ENCODE measurements at regions not wholly inside any gene's neighbourhood (a gene's known extent, or its start where the extent isn't known, plus 50 kb on each side); places are given as distances from the start of the nearest gene placed in this dataset.
"Not testable (repeated sequence)": the region's sequence is repeated elsewhere in the genome, so short reads cannot be mapped to it uniquely, and the experiment has no call there.

DNA sequence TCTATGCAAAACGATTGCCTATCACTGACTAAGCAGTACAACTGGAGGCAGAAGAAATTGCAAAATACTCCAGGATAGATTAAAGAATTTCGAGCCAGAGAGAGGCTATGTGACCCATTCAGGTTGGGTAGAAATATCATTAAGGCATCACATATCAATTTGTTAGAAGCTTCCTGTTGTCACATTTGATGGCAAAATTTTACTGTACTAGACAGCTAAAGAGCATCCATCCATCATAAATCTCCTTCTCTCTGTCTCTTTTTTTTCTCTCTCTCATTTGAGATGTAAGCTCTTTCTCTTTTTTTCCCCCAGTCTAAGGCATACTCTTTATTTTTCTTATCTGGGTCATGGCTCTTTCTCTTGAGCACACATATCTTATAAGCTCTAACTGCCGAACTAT lies 155.7 kb downstream of the EVA1A start:
- WGBS (ENCODE audit: extremely low coverage, insufficient coverage, low lambda C conversion rate): no CpG with 5 or more reads among the region's 3 CpGs
- H3K56ac ChIP-seq (ENCODE audit: low read length): no peak overlapping the region
- H3K9ac ChIP-seq (ENCODE audit: low read length): no peak overlapping the region
- H3K4me1 ChIP-seq (ENCODE audit: control insufficient read depth, low read depth, low read length): no peaks in the 10 kb centered on the region
- no peak overlapping the region for H3K23ac ChIP-seq (ENCODE audit: low read length)
- no peak overlapping the region for H2BK15ac ChIP-seq (replicated peaks; ENCODE audit: low read depth)
- H2BK5ac ChIP-seq (ENCODE audit: low read length): no peak overlapping the region
- no peaks in the 10 kb centered on the region for H3K79me2 ChIP-seq (ENCODE audit: control insufficient read depth, insufficient read depth, low read length)
- H2AK5ac ChIP-seq (ENCODE audit: low read length): no peak overlapping the region
- H4K8ac ChIP-seq (ENCODE audit: low read depth, low read length): no peak overlapping the region
- no peak overlapping the region for H4K5ac ChIP-seq (ENCODE audit: low read length)
- no peaks in the 10 kb centered on the region for H3K36me3 ChIP-seq (ENCODE audit: control insufficient read depth, insufficient read depth, low read length)
- H3K4me3 ChIP-seq (ENCODE audit: low read length): no peak overlapping the region
- H3K27ac ChIP-seq (ENCODE audit: low read depth, low read length): no peak overlapping the region
- H2BK120ac ChIP-seq (ENCODE audit: low read depth, low read length): no peak overlapping the region
- H3K4ac ChIP-seq (ENCODE audit: low read depth, low read length): no peak overlapping the region
- H3K79me1 ChIP-seq (ENCODE audit: low read length): no peaks in the 10 kb centered on the region
- no peak overlapping the region for H3K18ac ChIP-seq (ENCODE audit: low read length)
- H3K27me3 ChIP-seq (ENCODE audit: insufficient read depth, low read length, poor library complexity): no peaks in the 10 kb centered on the region
- no peak overlapping the region for H3K4me2 ChIP-seq (ENCODE audit: low read length)
- DNase-seq: no peak

DNA sequence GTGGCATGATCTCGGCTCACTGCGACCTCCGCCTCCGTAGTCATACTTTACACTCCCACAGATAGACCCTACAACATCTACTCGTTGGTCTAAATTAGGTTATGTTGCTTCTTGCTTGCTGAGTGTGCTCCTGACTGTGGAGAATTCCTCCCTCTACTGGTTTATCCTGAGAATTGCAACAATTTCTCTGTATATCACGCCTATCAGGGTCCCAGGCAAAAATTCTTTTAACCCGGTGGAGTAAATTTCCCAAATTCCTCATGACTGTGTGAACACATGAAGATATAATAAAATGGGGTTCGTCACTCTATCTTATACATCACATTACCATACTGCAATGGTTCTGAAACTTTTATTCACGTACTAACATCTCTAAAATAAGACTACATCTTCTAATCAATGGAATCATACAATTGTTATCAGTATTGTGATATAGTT lies 156.7 kb downstream of the EVA1A start:
- Histone ChIP-seq H3K27me3 (ENCODE audit: insufficient read depth, low read length, poor library complexity) (no peaks in the 10 kb centered on the region), H3K4me3 (ENCODE audit: low read length) (no peak overlapping the region), H2BK15ac (replicated peaks; ENCODE audit: low read depth) (no peak overlapping the region), H2AK5ac (ENCODE audit: low read length) (no peak overlapping the region), H2BK5ac (ENCODE audit: low read length) (no peak overlapping the region), H3K27ac (ENCODE audit: low read depth, low read length) (no peak overlapping the region), H4K8ac (ENCODE audit: low read depth, low read length) (no peak overlapping the region), H3K18ac (ENCODE audit: low read length) (no peak overlapping the region), H3K36me3 (ENCODE audit: control insufficient read depth, insufficient read depth, low read length) (no peaks in the 10 kb centered on the region), H3K23ac (ENCODE audit: low read length) (no peak overlapping the region), H3K4me1 (ENCODE audit: control insufficient read depth, low read depth, low read length) (no peaks in the 10 kb centered on the region), H3K4me2 (ENCODE audit: low read length) (no peak overlapping the region), H3K4ac (ENCODE audit: low read depth, low read length) (no peak overlapping the region), H2BK120ac (ENCODE audit: low read depth, low read length) (no peak overlapping the region), H3K56ac (ENCODE audit: low read length) (no peak overlapping the region), H3K79me1 (ENCODE audit: low read length) (no peaks in the 10 kb centered on the region), H3K79me2 (ENCODE audit: control insufficient read depth, insufficient read depth, low read length) (no peaks in the 10 kb centered on the region), H3K9ac (ENCODE audit: low read length) (no peak overlapping the region), H4K5ac (ENCODE audit: low read length) (no peak overlapping the region)
- no CpG with 5 or more reads among the region's 9 CpGs for WGBS (ENCODE audit: extremely low coverage, insufficient coverage, low lambda C conversion rate)
- DNase-seq: peak; percentile 83

DNA sequence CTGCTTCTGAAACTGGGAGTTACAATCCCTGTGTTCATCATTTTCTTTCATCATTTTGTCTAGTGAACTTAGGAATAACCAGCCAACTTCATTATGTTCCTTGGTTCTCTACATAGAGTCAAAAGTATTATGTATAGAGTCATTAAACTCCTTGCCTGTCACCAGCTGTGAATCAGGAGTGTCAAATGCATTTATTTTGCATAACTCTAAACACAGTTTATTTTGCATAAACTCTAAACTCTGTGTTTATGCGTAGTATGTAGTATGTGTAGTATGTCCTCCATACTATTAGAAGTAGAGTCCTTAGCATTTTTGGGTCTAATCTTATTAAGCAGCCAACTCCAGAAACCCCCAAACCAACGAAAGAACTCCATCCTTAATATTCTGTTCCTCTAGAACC lies 164.4 kb downstream of the EVA1A start:
- Histone ChIP-seq H3K18ac (ENCODE audit: low read length) (no peak overlapping the region), H3K27me3 (ENCODE audit: insufficient read depth, low read length, poor library complexity) (no peaks in the 10 kb centered on the region), H3K27ac (ENCODE audit: low read depth, low read length) (no peak overlapping the region), H3K23ac (ENCODE audit: low read length) (no peak overlapping the region), H2BK5ac (ENCODE audit: low read length) (no peak overlapping the region), H3K4ac (ENCODE audit: low read depth, low read length) (no peak overlapping the region), H3K56ac (ENCODE audit: low read length) (no peak overlapping the region), H3K4me2 (ENCODE audit: low read length) (no peak overlapping the region), H3K9ac (ENCODE audit: low read length) (no peak overlapping the region), H2BK15ac (replicated peaks; ENCODE audit: low read depth) (no peak overlapping the region), H3K79me1 (ENCODE audit: low read length) (no peaks in the 10 kb centered on the region), H2AK5ac (ENCODE audit: low read length) (no peak overlapping the region), H2BK120ac (ENCODE audit: low read depth, low read length) (no peak overlapping the region), H4K5ac (ENCODE audit: low read length) (no peak overlapping the region), H3K36me3 (ENCODE audit: control insufficient read depth, insufficient read depth, low read length) (no peaks in the 10 kb centered on the region), H3K79me2 (ENCODE audit: control insufficient read depth, insufficient read depth, low read length) (no peaks in the 10 kb centered on the region), H4K8ac (ENCODE audit: low read depth, low read length) (no peak overlapping the region), H3K4me1 (ENCODE audit: control insufficient read depth, low read depth, low read length) (no peaks in the 10 kb centered on the region), H3K4me3 (ENCODE audit: low read length) (no peak overlapping the region)
- WGBS (ENCODE audit: extremely low coverage, insufficient coverage, low lambda C conversion rate): no CpG with 5 or more reads among the region's 2 CpGs
- no peak for DNase-seq

DNA sequence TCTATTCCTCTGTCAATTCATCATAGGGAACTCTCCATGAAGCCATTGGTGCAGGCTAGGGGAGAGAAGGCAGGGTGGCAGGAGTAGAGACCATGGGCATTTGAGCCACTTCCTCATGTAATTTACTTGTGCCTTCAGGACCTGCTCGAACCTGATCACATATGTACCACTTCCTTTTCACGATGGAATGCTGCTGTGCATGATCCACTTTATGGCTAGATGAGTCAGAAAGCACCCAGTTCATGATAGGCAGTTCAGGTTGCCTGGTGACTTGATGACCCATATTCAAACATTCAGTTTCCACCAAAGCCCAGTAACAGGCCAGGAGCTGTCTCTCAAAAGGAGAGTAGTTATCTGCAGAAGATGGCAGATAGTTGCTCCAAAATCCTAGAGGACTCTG lies 166.0 kb downstream of the EVA1A start:
- not testable (repeated sequence) for H3K4me3 ChIP-seq (ENCODE audit: low read length); H3K36me3 ChIP-seq (ENCODE audit: control insufficient read depth, insufficient read depth, low read length); H3K79me1 ChIP-seq (ENCODE audit: low read length); H3K56ac ChIP-seq (ENCODE audit: low read length); H3K27ac ChIP-seq (ENCODE audit: low read depth, low read length); H3K4me2 ChIP-seq (ENCODE audit: low read length); H2BK120ac ChIP-seq (ENCODE audit: low read depth, low read length); H3K79me2 ChIP-seq (ENCODE audit: control insufficient read depth, insufficient read depth, low read length); H2BK15ac ChIP-seq (replicated peaks; ENCODE audit: low read depth); H4K8ac ChIP-seq (ENCODE audit: low read depth, low read length); H4K5ac ChIP-seq (ENCODE audit: low read length); DNase-seq; H3K18ac ChIP-seq (ENCODE audit: low read length); H2AK5ac ChIP-seq (ENCODE audit: low read length); H2BK5ac ChIP-seq (ENCODE audit: low read length); H3K4ac ChIP-seq (ENCODE audit: low read depth, low read length); H3K4me1 ChIP-seq (ENCODE audit: control insufficient read depth, low read depth, low read length); H3K9ac ChIP-seq (ENCODE audit: low read length); H3K23ac ChIP-seq (ENCODE audit: low read length); H3K27me3 ChIP-seq (ENCODE audit: insufficient read depth, low read length, poor library complexity)
- no CpG with 5 or more reads among the region's 2 CpGs for WGBS (ENCODE audit: extremely low coverage, insufficient coverage, low lambda C conversion rate)

DNA sequence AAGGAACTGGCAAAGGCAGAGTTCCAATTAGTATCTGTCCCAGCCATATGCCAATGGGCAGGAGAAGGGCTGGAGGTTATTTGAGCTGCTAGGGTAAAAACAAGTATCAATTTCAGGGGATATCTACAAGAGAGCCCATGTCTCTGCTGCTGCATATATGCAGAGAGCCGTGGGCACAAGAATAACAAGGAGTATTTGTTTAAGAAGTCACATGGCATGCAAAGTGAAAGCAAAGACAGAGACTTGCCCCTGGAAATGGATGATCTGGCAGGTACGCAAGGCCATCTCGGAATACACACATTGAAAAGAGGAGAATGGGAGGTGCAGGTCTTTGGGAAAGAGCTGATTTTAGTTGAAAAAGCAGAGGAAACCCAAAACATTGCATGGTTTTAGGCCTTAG lies 170.6 kb downstream of the EVA1A start:
- H2BK120ac ChIP-seq (ENCODE audit: low read depth, low read length): no peak overlapping the region
- no peak overlapping the region for H2BK15ac ChIP-seq (replicated peaks; ENCODE audit: low read depth)
- no peaks in the 10 kb centered on the region for H3K27me3 ChIP-seq (ENCODE audit: insufficient read depth, low read length, poor library complexity)
- no peak overlapping the region for H4K5ac ChIP-seq (ENCODE audit: low read length)
- no peak for DNase-seq
- WGBS (ENCODE audit: extremely low coverage, insufficient coverage, low lambda C conversion rate): no CpG with 5 or more reads among the region's 3 CpGs
- H3K4me3 ChIP-seq (ENCODE audit: low read length): no peak overlapping the region
- no peak overlapping the region for H3K4ac ChIP-seq (ENCODE audit: low read depth, low read length)
- no peak overlapping the region for H3K18ac ChIP-seq (ENCODE audit: low read length)
- H3K56ac ChIP-seq (ENCODE audit: low read length): no peak overlapping the region
- no peak overlapping the region for H3K4me2 ChIP-seq (ENCODE audit: low read length)
- H3K79me1 ChIP-seq (ENCODE audit: low read length): no peaks in the 10 kb centered on the region
- no peak overlapping the region for H2AK5ac ChIP-seq (ENCODE audit: low read length)
- no peak overlapping the region for H3K23ac ChIP-seq (ENCODE audit: low read length)
- H4K8ac ChIP-seq (ENCODE audit: low read depth, low read length): no peak overlapping the region
- no peaks in the 10 kb centered on the region for H3K4me1 ChIP-seq (ENCODE audit: control insufficient read depth, low read depth, low read length)
- H3K9ac ChIP-seq (ENCODE audit: low read length): no peak overlapping the region
- H3K27ac ChIP-seq (ENCODE audit: low read depth, low read length): no peak overlapping the region
- no peaks in the 10 kb centered on the region for H3K79me2 ChIP-seq (ENCODE audit: control insufficient read depth, insufficient read depth, low read length)
- no peaks in the 10 kb centered on the region for H3K36me3 ChIP-seq (ENCODE audit: control insufficient read depth, insufficient read depth, low read length)
- no peak overlapping the region for H2BK5ac ChIP-seq (ENCODE audit: low read length)

DNA sequence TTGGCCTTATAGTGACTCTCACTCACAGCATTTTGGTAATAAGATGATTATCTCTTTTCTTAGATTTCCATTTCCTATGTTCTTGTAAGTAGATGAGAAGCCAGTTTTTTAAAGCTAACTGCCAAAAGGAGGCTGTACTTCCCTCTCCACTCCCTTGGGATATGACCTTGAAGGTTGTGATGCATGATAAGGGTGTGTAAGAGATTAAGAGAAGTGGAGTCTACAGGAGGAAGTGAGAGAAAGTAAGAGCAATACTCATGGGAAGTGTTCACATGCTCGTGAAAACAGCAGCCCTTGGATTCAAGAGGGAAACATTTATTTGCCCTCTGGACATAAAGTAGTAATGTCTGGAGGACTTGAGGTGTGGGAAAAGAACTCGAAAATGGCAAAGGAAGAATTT lies 171.5 kb downstream of the EVA1A start:
- H3K4me2 ChIP-seq (ENCODE audit: low read length): no peak overlapping the region
- no peak overlapping the region for H3K27ac ChIP-seq (ENCODE audit: low read depth, low read length)
- no peaks in the 10 kb centered on the region for H3K79me2 ChIP-seq (ENCODE audit: control insufficient read depth, insufficient read depth, low read length)
- no peaks in the 10 kb centered on the region for H3K4me1 ChIP-seq (ENCODE audit: control insufficient read depth, low read depth, low read length)
- H3K4ac ChIP-seq (ENCODE audit: low read depth, low read length): no peak overlapping the region
- no peak for DNase-seq
- no peak overlapping the region for H3K4me3 ChIP-seq (ENCODE audit: low read length)
- no peak overlapping the region for H3K18ac ChIP-seq (ENCODE audit: low read length)
- no peak overlapping the region for H2BK120ac ChIP-seq (ENCODE audit: low read depth, low read length)
- no peak overlapping the region for H2BK5ac ChIP-seq (ENCODE audit: low read length)
- no peak overlapping the region for H2AK5ac ChIP-seq (ENCODE audit: low read length)
- H3K56ac ChIP-seq (ENCODE audit: low read length): no peak overlapping the region
- H3K23ac ChIP-seq (ENCODE audit: low read length): no peak overlapping the region
- H4K5ac ChIP-seq (ENCODE audit: low read length): no peak overlapping the region
- WGBS (ENCODE audit: extremely low coverage, insufficient coverage, low lambda C conversion rate): no CpG with 5 or more reads among the region's 2 CpGs
- no peaks in the 10 kb centered on the region for H3K27me3 ChIP-seq (ENCODE audit: insufficient read depth, low read length, poor library complexity)
- H3K79me1 ChIP-seq (ENCODE audit: low read length): no peaks in the 10 kb centered on the region
- H4K8ac ChIP-seq (ENCODE audit: low read depth, low read length): no peak overlapping the region
- H3K36me3 ChIP-seq (ENCODE audit: control insufficient read depth, insufficient read depth, low read length): no peaks in the 10 kb centered on the region
- no peak overlapping the region for H2BK15ac ChIP-seq (replicated peaks; ENCODE audit: low read depth)
- no peak overlapping the region for H3K9ac ChIP-seq (ENCODE audit: low read length)

Measured in mesendoderm (in vitro differentiated cells).